Upper lobe of left lung (tissue), 4 donors: ENCODE measurements at regions not wholly inside any gene's neighbourhood (a gene's known extent, or its start where the extent isn't known, plus 50 kb on each side); places are given as distances from the start of the nearest gene placed in this dataset.

Experiments
- EP300 ChIP-seq, 4 donors: sonication (generic); formaldehyde crosslinking; IDR thresholded peaks; one replicate each; pipeline ENCODE4 v1.5.1; 2017; ENCODE audit warnings: antibody characterized with exemption in 4 of 4, control low read depth in 2 of 4
- POLR2A ChIP-seq, 4 donors: fragments of 450-650 bp; IDR thresholded peaks; one replicate each; pipeline ENCODE4 v1.5.1; 2016 to 2017; ENCODE audit warnings: antibody characterized with exemption in 4 of 4, mild to moderate bottlenecking in 2 of 4

DNA sequence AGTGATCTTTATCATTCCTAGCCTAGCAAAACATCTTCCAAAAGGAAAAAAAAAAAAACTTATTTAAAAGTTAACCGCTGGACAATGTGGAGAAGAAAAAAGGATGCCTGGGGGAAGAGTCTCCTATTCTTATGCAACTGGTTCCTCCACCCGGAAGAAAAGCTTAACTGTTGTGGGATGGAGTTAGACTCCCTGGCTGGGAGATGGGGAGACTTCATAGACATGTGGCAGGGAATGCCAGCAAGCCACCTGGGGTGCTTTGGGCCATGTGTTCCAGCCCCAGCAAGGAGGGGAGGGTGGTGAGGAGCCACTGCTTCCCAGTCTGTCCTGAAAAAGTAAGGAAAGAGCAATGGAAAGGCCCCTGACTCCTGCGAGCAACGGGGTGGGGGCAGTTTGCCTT, 119.4 kb upstream of the SPIN4 start:
- TF ChIP-seq POLR2A (IDR thresholded peaks at IDR 0.05) (no peak), EP300 (IDR thresholded peaks at IDR 0.05) (no peak)
